ENCODE measurements at regions not wholly inside any gene's neighbourhood (a gene's known extent, or its start where the extent isn't known, plus 50 kb on each side); places are given as distances from the start of the nearest gene placed in this dataset.

- ChIA-PET CTCF (no interaction called here), POLR2A (ENCODE audit: low non-redundant PET) (no interaction called here)
- Histone ChIP-seq H3K27me3 (replicated peaks; ENCODE audit: insufficient read depth, low read depth, low read length, poor library complexity) (no peaks in the 10 kb centered on the region), H3K4me1 (ENCODE audit: insufficient read depth, low read length, poor library complexity, severe bottlenecking) (no peaks in the 10 kb centered on the region), H3K27ac (ENCODE audit: low read depth, low read length, poor library complexity, severe bottlenecking) (no peak overlapping the region), H3K36me3 (ENCODE audit: insufficient read depth, low read length, poor library complexity, severe bottlenecking) (no peaks in the 10 kb centered on the region), H3K4me3 (ENCODE audit: low read depth, low read length, poor library complexity, severe bottlenecking) (no peak overlapping the region), H3K9me3 (ENCODE audit: low read depth, low read length, poor library complexity, severe bottlenecking) (no peaks in the 10 kb centered on the region)
- TF ChIP-seq EZH2 (IDR thresholded peaks at IDR 0.05; ENCODE audit: borderline replicate concordance, low read depth, low read length, poor library complexity, severe bottlenecking) (no peak), CTCF (conservative IDR thresholded peaks at IDR 0.05; ENCODE audit: low read depth, low read length) (no peak)
- no TSS peak for BruUV-seq (replicated peaks)
- intact Hi-C loops (cut with micrococcal nuclease; ENCODE audit: unreplicated experiment), result no loop called here
- DNase-seq (ENCODE audit: low spot score), result no peak
Measured at GRCh38 chr2:72006188-72006736, 141.4 kb downstream of the CYP26B1 start.

DNA sequence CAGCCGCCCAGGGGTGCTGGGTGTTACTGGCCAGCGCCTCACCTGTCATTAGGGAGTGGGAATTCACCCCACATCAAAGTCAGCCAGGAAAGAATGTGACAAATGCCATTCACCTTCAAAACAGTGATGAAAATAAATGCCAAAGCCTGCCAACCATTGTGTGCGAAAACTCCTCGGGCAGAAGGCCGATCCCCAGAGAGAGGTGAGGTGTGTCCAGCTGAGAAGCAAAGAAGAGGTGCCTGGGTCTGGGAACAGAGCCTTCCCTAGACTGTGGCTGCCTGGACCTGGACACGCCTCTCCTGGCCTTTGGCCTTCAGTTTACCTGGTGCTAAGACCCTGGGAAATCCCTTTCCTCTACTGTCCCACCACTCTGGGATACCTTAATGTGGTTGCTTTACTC is 142.7 kb downstream of the CYP26B1 start:
- ChIA-PET POLR2A (ENCODE audit: low non-redundant PET) (no interaction called here), CTCF (no interaction called here)
- no peak for TF ChIP-seq EZH2 (IDR thresholded peaks at IDR 0.05; ENCODE audit: borderline replicate concordance, low read depth, low read length, poor library complexity, severe bottlenecking)
- TF ChIP-seq CTCF (conservative IDR thresholded peaks at IDR 0.05; ENCODE audit: low read depth, low read length), result no peak
- intact Hi-C loops (cut with micrococcal nuclease; ENCODE audit: unreplicated experiment), result no loop called here
- H3K36me3 ChIP-seq (ENCODE audit: insufficient read depth, low read length, poor library complexity, severe bottlenecking), result no peaks in the 10 kb centered on the region
- H3K4me1 ChIP-seq (ENCODE audit: insufficient read depth, low read length, poor library complexity, severe bottlenecking), result no peaks in the 10 kb centered on the region
- H3K27me3 ChIP-seq (replicated peaks; ENCODE audit: insufficient read depth, low read depth, low read length, poor library complexity), result no peaks in the 10 kb centered on the region
- H3K27ac ChIP-seq (ENCODE audit: low read depth, low read length, poor library complexity, severe bottlenecking), result no peak overlapping the region
- no TSS peak for BruUV-seq (replicated peaks)
- no peaks in the 10 kb centered on the region for H3K9me3 ChIP-seq (ENCODE audit: low read depth, low read length, poor library complexity, severe bottlenecking)
- H3K4me3 ChIP-seq (ENCODE audit: low read depth, low read length, poor library complexity, severe bottlenecking), result no peak overlapping the region
- no peak for DNase-seq (ENCODE audit: low spot score)

DNA sequence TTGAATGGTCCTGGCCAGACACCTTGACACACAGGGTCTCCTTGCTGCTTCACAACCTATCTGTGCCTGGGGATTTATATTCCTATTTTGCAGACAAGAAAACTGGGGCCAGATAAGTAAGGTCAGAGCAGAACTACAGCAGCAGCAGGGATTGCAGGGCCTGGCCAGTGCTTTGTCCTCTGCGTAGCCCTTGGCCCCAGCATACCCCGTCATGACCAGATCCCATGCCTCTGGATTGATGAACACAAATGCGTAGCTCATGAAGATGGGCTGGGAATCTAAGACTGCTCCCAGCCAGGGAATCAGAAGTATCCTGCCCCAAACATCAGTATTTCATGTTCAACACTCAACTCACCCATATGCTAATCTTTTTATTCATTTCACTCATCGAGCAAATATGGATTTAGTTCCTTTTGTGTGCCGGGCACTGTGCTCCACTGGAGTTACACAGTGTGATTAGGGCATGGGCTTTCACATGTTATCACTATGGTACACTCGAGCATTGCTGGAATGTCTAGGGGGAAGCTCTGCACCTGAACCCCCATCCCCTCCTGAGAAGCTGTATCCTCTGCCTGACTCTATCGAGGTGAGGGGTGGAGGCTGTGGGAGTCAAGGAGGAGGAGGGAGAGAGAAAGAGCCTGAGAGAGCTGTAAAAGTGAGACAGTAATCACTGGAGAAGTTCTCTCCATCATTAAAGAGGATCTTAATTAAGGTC is 143.3 kb downstream of the CYP26B1 start:
- TF ChIP-seq CTCF (conservative IDR thresholded peaks at IDR 0.05; ENCODE audit: low read depth, low read length), result no peak
- TF ChIP-seq EZH2 (IDR thresholded peaks at IDR 0.05; ENCODE audit: borderline replicate concordance, low read depth, low read length, poor library complexity, severe bottlenecking), result no peak
- Histone ChIP-seq H3K4me1 (ENCODE audit: insufficient read depth, low read length, poor library complexity, severe bottlenecking) (no peaks in the 10 kb centered on the region), H3K27me3 (replicated peaks; ENCODE audit: insufficient read depth, low read depth, low read length, poor library complexity) (no peaks in the 10 kb centered on the region), H3K36me3 (ENCODE audit: insufficient read depth, low read length, poor library complexity, severe bottlenecking) (no peaks in the 10 kb centered on the region), H3K4me3 (ENCODE audit: low read depth, low read length, poor library complexity, severe bottlenecking) (no peak overlapping the region), H3K27ac (ENCODE audit: low read depth, low read length, poor library complexity, severe bottlenecking) (no peak overlapping the region), H3K9me3 (ENCODE audit: low read depth, low read length, poor library complexity, severe bottlenecking) (no peaks in the 10 kb centered on the region)
- intact Hi-C loops (cut with micrococcal nuclease; ENCODE audit: unreplicated experiment), result no loop called here
- BruUV-seq (replicated peaks), result no TSS peak
- ChIA-PET POLR2A (ENCODE audit: low non-redundant PET) (no interaction called here), CTCF (no interaction called here)
- DNase-seq (ENCODE audit: low spot score), result no peak

Measured in A673 (cell line).